ENCODE measurements at regions not wholly inside any gene's neighbourhood (a gene's known extent, or its start where the extent isn't known, plus 50 kb on each side); places are given as distances from the start of the nearest gene placed in this dataset.

GRCh38 chr1:60751306-60751705 is 331.1 kb upstream of the NFIA start:
- Mint-ChIP-seq H3K9me3 (peaks cover 10% of the 10 kb centered on the region), H3K27ac (ENCODE audit: unreplicated experiment) (no peak overlapping the region), H3K27me3 (ENCODE audit: low read depth) (no peaks in the 10 kb centered on the region), H3K36me3 (ENCODE audit: low read depth) (peaks cover 6% of the 10 kb centered on the region), H3K4me3 (no peak overlapping the region), H3K4me1 (peaks cover 7% of the 10 kb centered on the region)
- no peak for DNase-seq (ENCODE audit: low read depth, low spot score)
- no peak for TF ChIP-seq CTCF (conservative IDR thresholded peaks at IDR 0.05)

GRCh38 chr1:60747353-60747752 is 335.0 kb upstream of the NFIA start:
- H3K36me3 Mint-ChIP-seq (ENCODE audit: low read depth): peaks cover 6% of the 10 kb centered on the region
- peaks cover 10% of the 10 kb centered on the region for H3K9me3 Mint-ChIP-seq
- H3K27ac Mint-ChIP-seq (ENCODE audit: unreplicated experiment): no peak overlapping the region
- no peaks in the 10 kb centered on the region for H3K27me3 Mint-ChIP-seq (ENCODE audit: low read depth)
- no peak overlapping the region for H3K4me3 Mint-ChIP-seq
- no peak for TF ChIP-seq CTCF (conservative IDR thresholded peaks at IDR 0.05)
- H3K4me1 Mint-ChIP-seq: peaks cover 16% of the 10 kb centered on the region
- no peak for DNase-seq (ENCODE audit: low read depth, low spot score)

- Mint-ChIP-seq H3K27ac (ENCODE audit: unreplicated experiment) (peak overlapping the region; percentile 82), H3K36me3 (ENCODE audit: low read depth) (peaks cover 4% of the 10 kb centered on the region), H3K9me3 (peaks cover 10% of the 10 kb centered on the region), H3K27me3 (ENCODE audit: low read depth) (no peaks in the 10 kb centered on the region), H3K4me3 (no peak overlapping the region), H3K4me1 (peaks cover 16% of the 10 kb centered on the region)
- DNase-seq (ENCODE audit: low read depth, low spot score): no peak
- TF ChIP-seq CTCF (conservative IDR thresholded peaks at IDR 0.05): no peak
Measured at GRCh38 chr1:60746278-60746791, 336.0 kb upstream of the NFIA start.

- H3K9me3 Mint-ChIP-seq: peaks cover 10% of the 10 kb centered on the region
- no peak overlapping the region for H3K4me3 Mint-ChIP-seq
- peaks cover 4% of the 10 kb centered on the region for H3K36me3 Mint-ChIP-seq (ENCODE audit: low read depth)
- no peak for DNase-seq (ENCODE audit: low read depth, low spot score)
- H3K4me1 Mint-ChIP-seq: peaks cover 16% of the 10 kb centered on the region
- H3K27ac Mint-ChIP-seq (ENCODE audit: unreplicated experiment): peak overlapping the region; percentile 78
- H3K27me3 Mint-ChIP-seq (ENCODE audit: low read depth): no peaks in the 10 kb centered on the region
- TF ChIP-seq CTCF (conservative IDR thresholded peaks at IDR 0.05): no peak
Measured at GRCh38 chr1:60745484-60745883, 336.9 kb upstream of the NFIA start.

- DNase-seq (ENCODE audit: low read depth, low spot score): no peak
- no peaks in the 10 kb centered on the region for H3K9me3 Mint-ChIP-seq
- no peak overlapping the region for H3K27ac Mint-ChIP-seq (ENCODE audit: unreplicated experiment)
- no peak for TF ChIP-seq CTCF (conservative IDR thresholded peaks at IDR 0.05)
- H3K4me3 Mint-ChIP-seq: no peak overlapping the region
- H3K4me1 Mint-ChIP-seq: peaks cover 16% of the 10 kb centered on the region
- H3K27me3 Mint-ChIP-seq (ENCODE audit: low read depth): no peaks in the 10 kb centered on the region
- H3K36me3 Mint-ChIP-seq (ENCODE audit: low read depth): no peaks in the 10 kb centered on the region
Measured at GRCh38 chr1:60742339-60742738, 340.0 kb upstream of the NFIA start.

GRCh38 chr1:60740154-60740553 is 342.2 kb upstream of the NFIA start:
- no peaks in the 10 kb centered on the region for H3K36me3 Mint-ChIP-seq (ENCODE audit: low read depth)
- H3K27ac Mint-ChIP-seq (ENCODE audit: unreplicated experiment): no peak overlapping the region

More at GRCh38 chr1:60740154-60740553, 342.2 kb upstream of the NFIA start:
- Mint-ChIP-seq H3K4me3 (no peak overlapping the region), H3K27me3 (ENCODE audit: low read depth) (no peaks in the 10 kb centered on the region), H3K9me3 (no peaks in the 10 kb centered on the region), H3K4me1 (no peaks in the 10 kb centered on the region)
- no peak for TF ChIP-seq CTCF (conservative IDR thresholded peaks at IDR 0.05)
- DNase-seq (ENCODE audit: low read depth, low spot score): no peak
